Thyroid gland (tissue), 4 donors: ENCODE measurements at regions not wholly inside any gene's neighbourhood (a gene's known extent, or its start where the extent isn't known, plus 50 kb on each side); places are given as distances from the start of the nearest gene placed in this dataset.
"Not testable (repeated sequence)": the region's sequence is repeated elsewhere in the genome, so short reads cannot be mapped to it uniquely, and the experiment has no call there.

ENCODE experiments used
- DNase-seq, 2 donors: peaks; one replicate each; pipeline ENCODE4 v3.0.0-alpha.2; 2019
- H3K27ac ChIP-seq, 3 donors: fragments of 200-600 bp; sonication (generic); 1 replicate in 2 of 3; 2 replicates in 1 of 3; pipeline ENCODE4 v1.5.1; 2016 to 2019; ENCODE audit warnings: mild to moderate bottlenecking in 1 of 3, moderate library complexity in 1 of 3
- H3K27me3 ChIP-seq: fragments of 200-600 bp; sonication (generic); one replicate; pipeline ENCODE4 v1.5.1; 2019
- H3K36me3 ChIP-seq, 2 donors: fragments of 200-600 bp; sonication (generic); one replicate each; pipeline ENCODE4 v1.5.1; 2016 to 2019
- H3K4me1 ChIP-seq, 2 donors: fragments of 200-600 bp; sonication (generic); one replicate each; pipeline ENCODE4 v1.5.1; 2017 to 2019
- H3K4me3 ChIP-seq, 3 donors: fragments of 200-600 bp; sonication (generic); replicated peaks in 1 of 3; 1 replicate in 2 of 3; 2 replicates in 1 of 3; pipeline ENCODE4 v1.5.1; 2016; ENCODE audit warnings: mild to moderate bottlenecking in 1 of 3
- H3K9me3 ChIP-seq: fragments of 200-600 bp; sonication (generic); one replicate; pipeline ENCODE4 v1.5.1; 2017
- CTCF ChIP-seq, 6 experiments: fragments of 200-600 bp in 3 of 6; fragments of 450-650 bp in 3 of 6; sonication (generic) in 3 of 6; IDR thresholded peaks; one replicate each; pipeline ENCODE4 v1.5.1; 2016 to 2019; ENCODE audit warnings: antibody characterized with exemption in 6 of 6, mild to moderate bottlenecking in 2 of 6, inconsistent platforms in 1 of 6, moderate library complexity in 1 of 6
- POLR2A ChIP-seq, 2 donors: fragments of 450-650 bp; IDR thresholded peaks; one replicate each; pipeline ENCODE4 v1.6.1; 2017; ENCODE audit warnings: antibody characterized with exemption in 2 of 2, mild to moderate bottlenecking in 2 of 2, moderate library complexity in 1 of 2
- WGBS, 2 donors: methylation state at CpG; one replicate each; pipeline ENCODE4 v1.1.5; 2017; 5-methylcytosine and 5-hydroxymethylcytosine counted together
- intact Hi-C: fragments of 100-400 bp; cut with DNase I; formaldehyde crosslinking; loops from one replicate; pipeline ENCODE4 v1.15.1; 2023

- H3K27ac ChIP-seq = no peak overlapping the region
- WGBS, 2 donors = 63 to 75% methylated on average over 17 of the region's 19 CpGs
- no peak overlapping the region for H3K4me3 ChIP-seq
- H3K9me3 ChIP-seq = no peaks in the 10 kb centered on the region
- TF ChIP-seq CTCF (IDR thresholded peaks at IDR 0.05) (no peak), POLR2A (IDR thresholded peaks at IDR 0.05) (no peak)
- H3K36me3 ChIP-seq = no peaks in the 10 kb centered on the region
- H3K27me3 ChIP-seq = no peaks in the 10 kb centered on the region
- peaks cover 5 to 6% of the 10 kb centered on the region in 2 donors for H3K4me1 ChIP-seq
- DNase-seq = no peak
- intact Hi-C loops = no loop called here
Observed at GRCh38 chr20:50450881-50451752, 59.1 kb upstream of the PTPN1 start.

GRCh38 chr20:50451792-50452425 is 58.3 kb upstream of the PTPN1 start:
- H3K36me3 ChIP-seq, intact Hi-C loops, H3K4me1 ChIP-seq, H3K4me3 ChIP-seq, DNase-seq, H3K9me3 ChIP-seq, H3K27me3 ChIP-seq, H3K27ac ChIP-seq: not testable (repeated sequence)
- 81 to 82% methylated on average over 9 of the region's 9 CpGs for WGBS, 2 donors

GRCh38 chr20:50453533-50454244 is 56.5 kb upstream of the PTPN1 start:
- Histone ChIP-seq H3K27me3 (no peaks in the 10 kb centered on the region), H3K4me1 (no peaks in the 10 kb centered on the region), H3K36me3 (no peaks in the 10 kb centered on the region), H3K9me3 (no peaks in the 10 kb centered on the region), H3K4me3 (no peak overlapping the region), H3K27ac (no peak overlapping the region)
- 78 to 84% methylated on average over 6 of the region's 6 CpGs for WGBS, 2 donors
- DNase-seq = no peak
- intact Hi-C loops = no loop called here
- TF ChIP-seq POLR2A (IDR thresholded peaks at IDR 0.05) (no peak), CTCF (IDR thresholded peaks at IDR 0.05) (no peak)

GRCh38 chr20:50455245-50455644 is 54.9 kb upstream of the PTPN1 start:
- H3K36me3 ChIP-seq, H3K9me3 ChIP-seq, H3K27ac ChIP-seq, intact Hi-C loops, H3K27me3 ChIP-seq, H3K4me3 ChIP-seq, H3K4me1 ChIP-seq, DNase-seq: not testable (repeated sequence)
- 95 to 96% methylated on average over 5 of the region's 5 CpGs for WGBS, 2 donors

- intact Hi-C loops = no loop called here
- Histone ChIP-seq H3K4me3 (no peak overlapping the region), H3K36me3 (no peaks in the 10 kb centered on the region), H3K27ac (no peak overlapping the region), H3K27me3 (no peaks in the 10 kb centered on the region), H3K9me3 (no peaks in the 10 kb centered on the region), H3K4me1 (peaks cover 5 to 9% of the 10 kb centered on the region in 2 donors)
- TF ChIP-seq POLR2A (IDR thresholded peaks at IDR 0.05) (no peak), CTCF (IDR thresholded peaks at IDR 0.05) (no peak)
- no peak for DNase-seq
- WGBS, 2 donors = 74 to 76% methylated on average over 15 to 19 of the region's 19 CpGs
Observed at GRCh38 chr20:50455656-50456451, 54.3 kb upstream of the PTPN1 start.
